ENCODE measurements at regions not wholly inside any gene's neighbourhood (a gene's known extent, or its start where the extent isn't known, plus 50 kb on each side); places are given as distances from the start of the nearest gene placed in this dataset.

DNA sequence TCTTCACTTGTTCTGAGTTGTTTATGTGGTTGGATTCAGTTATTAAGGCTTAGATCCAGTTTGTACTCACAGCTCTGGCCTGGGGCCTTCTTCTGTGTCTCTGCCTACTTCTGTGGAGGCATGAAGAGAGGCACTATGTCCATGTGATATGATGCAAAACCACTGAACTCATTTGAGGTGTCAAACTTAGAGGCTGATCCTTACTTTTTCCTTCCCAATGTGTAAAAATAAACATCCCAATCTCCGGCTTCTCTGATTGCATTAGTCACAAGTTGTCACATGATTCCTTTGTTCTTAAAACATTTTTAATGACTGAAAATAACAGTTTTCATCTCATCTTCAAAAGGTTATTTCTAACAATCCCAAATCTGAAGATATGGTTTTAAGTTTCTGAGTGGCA is 276.0 kb upstream of the RGMB start:
- in situ Hi-C loops (cut with HindIII; ENCODE audit: low pct_unique_long_range_greater_than_20kb, low sequenced_read_pairs): no loop called here
- peak; percentile 74 for DNase-seq (ENCODE audit: low read depth, low spot score)

DNA sequence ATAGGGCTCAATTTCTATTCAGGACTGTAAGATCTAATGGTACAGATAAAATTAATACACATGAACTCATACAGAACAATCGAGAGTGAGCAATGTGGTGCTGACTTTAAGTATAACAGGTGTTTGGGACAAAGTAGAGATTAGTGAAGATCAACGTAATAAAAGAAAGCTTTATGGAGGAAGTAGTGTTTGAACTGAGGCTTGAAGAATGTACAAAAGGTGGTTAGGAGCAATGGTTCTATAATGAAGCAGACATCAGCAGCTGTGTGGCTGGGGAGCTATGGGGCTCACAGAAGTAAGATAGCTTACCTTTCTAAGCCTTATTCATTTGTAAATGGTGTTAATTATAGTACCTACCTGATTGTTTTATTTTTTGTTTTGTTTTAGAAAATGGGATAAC is 275.4 kb upstream of the RGMB start:
- in situ Hi-C loops (cut with HindIII; ENCODE audit: low pct_unique_long_range_greater_than_20kb, low sequenced_read_pairs): no loop called here
- no peak for DNase-seq (ENCODE audit: low read depth, low spot score)

DNA sequence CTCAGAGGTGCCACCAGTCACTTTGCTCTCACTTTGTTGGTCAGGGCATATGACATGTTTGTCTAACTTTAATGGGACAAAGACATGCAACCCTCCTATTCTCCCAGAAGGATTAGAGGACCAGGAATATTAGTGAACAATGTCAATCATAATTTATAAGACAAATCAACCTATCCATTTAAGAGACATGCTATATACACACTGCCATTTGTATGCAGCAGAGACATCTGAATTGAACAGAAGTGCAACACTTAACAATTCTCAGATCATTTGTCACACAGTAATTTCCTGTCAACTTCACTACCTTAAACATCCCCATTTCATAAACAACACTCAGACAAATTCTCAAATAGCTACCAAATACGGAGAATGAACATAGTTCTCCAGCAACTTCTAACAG is 273.6 kb upstream of the RGMB start:
- DNase-seq (ENCODE audit: low read depth, low spot score): no peak
- in situ Hi-C loops (cut with HindIII; ENCODE audit: low pct_unique_long_range_greater_than_20kb, low sequenced_read_pairs): no loop called here

DNA sequence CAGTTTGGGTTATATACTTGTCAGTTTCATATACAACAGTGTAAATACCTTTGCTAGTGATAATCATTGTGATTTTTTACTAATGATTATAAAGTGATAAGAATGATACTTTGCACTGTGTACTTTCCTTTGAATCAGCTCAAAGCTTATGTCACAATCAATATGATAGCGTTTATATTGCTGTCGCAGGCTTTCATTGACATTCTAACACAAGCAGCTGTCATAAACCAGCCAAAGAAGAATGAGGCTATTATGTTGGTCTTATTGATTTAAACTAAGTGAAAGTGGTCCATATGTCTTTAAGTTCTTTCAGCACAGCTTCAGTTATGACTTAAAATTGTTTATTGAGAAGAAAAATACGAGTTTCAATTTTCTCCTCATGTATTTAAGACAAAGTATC is 272.7 kb upstream of the RGMB start:
- in situ Hi-C loops (cut with HindIII; ENCODE audit: low pct_unique_long_range_greater_than_20kb, low sequenced_read_pairs): no loop called here
- peak; percentile 29 for DNase-seq (ENCODE audit: low read depth, low spot score)

DNA sequence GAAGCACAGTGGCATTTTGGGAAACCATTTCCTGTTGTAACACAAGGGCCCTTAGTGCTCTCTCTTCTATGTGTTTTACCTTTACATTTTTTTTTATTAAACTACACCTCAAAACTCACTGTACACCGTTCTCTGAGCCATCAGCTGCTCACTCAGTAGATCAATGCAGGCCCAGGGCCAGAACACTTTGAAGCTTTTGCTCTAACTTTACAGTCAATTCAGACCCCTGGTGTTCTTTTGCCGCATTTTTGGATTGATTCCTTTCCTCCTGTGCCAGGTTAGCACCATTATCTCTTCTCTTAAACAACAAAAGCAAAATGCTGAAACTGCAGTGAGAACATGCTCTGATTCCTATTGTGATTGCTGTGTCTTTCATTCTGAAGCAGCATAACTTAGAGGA is 269.8 kb upstream of the RGMB start:
- DNase-seq (ENCODE audit: low read depth, low spot score): no peak
- in situ Hi-C loops (cut with HindIII; ENCODE audit: low pct_unique_long_range_greater_than_20kb, low sequenced_read_pairs): no loop called here

DNA sequence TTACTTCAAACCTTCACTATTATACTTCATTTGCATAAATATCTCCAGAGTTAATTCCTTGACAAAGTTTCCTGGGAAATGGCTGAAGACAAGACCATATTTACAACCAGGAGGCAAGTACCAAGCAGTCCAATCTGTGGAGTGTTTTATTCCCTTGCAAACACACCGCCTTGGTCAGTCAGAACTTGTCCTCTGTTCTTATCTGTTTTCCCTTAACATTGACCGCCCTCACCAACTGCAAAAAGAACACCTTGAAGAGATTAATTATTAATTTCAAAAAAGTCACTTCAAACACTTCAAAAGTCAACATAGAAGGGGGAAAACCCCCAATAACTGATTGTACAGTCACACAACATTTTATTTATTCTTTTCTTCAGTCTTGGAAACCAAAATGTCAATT is 269.0 kb upstream of the RGMB start:
- in situ Hi-C loops (cut with HindIII; ENCODE audit: low pct_unique_long_range_greater_than_20kb, low sequenced_read_pairs): no loop called here
- no peak for DNase-seq (ENCODE audit: low read depth, low spot score)

DNA sequence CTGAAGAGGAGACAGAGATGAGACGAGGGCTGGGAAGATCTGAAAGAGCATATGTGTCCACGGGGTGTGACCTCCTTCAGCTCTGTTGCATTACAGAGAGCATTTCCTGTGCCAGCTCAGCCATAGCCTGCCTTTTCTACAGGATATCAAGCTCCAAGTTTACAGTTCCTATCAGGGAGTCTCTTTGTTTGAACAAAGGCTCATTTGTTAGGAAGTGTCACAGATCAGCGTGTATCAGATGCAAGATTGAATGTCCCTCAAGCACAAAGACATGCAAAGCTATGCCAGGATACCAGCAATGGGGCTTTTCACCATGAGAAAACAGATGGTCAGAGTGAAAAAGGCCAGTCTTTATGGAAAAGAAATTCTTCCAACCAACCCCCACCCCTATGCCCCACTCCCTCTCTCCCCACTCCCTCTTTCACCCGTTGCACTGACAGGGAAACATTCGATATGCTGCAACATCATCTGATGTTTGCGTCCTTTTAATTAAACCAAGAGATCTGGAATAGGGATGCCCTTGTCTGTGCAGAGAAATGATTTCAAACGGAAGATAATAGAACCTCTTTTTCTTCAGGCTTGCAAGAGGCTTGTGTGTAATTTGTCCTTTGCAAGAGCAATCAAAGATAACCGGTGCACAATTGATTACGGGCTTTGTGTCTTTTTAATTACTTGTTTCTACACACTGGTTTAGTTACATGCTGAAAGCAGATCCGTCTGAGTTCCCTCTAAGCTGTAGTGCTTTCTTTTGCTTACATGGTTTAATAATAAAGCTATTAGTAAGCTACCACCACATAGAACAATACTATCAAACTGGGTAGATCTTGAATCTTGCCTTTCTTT is 263.1 kb upstream of the RGMB start:
- peak; percentile 95 for DNase-seq (ENCODE audit: low read depth, low spot score)
- in situ Hi-C loops (cut with HindIII; ENCODE audit: low pct_unique_long_range_greater_than_20kb, low sequenced_read_pairs): no loop called here

DNA sequence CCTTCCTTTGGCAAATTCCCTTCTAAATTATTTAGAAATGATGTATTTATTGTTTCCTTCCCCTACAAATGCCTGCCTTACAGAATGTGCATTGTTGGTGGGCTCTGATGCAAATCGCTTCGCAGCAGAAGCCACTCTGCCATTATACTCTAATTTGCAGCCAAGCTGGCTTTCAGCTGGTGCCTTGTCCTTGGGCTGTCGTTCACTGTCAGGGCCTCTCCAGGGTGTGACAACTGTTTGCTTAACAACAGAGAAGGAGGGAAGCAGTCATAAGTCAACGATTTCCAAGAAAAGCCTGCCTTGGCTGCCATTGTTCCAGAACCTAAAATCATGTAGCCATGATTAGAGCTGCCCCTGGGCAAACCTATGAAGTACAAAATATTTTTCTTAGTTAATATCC is 260.1 kb upstream of the RGMB start:
- DNase-seq (ENCODE audit: low read depth, low spot score): no peak
- in situ Hi-C loops (cut with HindIII; ENCODE audit: low pct_unique_long_range_greater_than_20kb, low sequenced_read_pairs): no loop called here

DNA sequence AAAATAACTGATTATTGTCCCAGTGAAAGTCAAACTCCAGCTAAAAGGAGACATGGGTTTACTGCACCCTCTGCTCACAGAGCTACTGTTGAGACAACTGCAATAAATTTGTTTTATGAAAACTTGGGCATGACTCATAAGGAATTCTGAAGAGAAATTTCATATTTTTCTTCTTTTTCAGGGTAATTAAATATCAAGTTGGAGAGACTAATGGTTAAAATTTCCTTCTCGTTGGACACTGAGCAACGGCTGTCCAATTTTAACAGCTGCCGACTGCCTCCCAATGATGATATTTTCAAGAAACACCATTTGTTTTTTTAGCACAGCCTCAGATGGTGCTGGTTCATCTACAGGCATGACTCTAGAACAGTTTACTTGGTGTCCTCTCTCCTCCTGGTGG is 259.2 kb upstream of the RGMB start:
- in situ Hi-C loops (cut with HindIII; ENCODE audit: low pct_unique_long_range_greater_than_20kb, low sequenced_read_pairs): no loop called here
- DNase-seq (ENCODE audit: low read depth, low spot score): no peak

DNA sequence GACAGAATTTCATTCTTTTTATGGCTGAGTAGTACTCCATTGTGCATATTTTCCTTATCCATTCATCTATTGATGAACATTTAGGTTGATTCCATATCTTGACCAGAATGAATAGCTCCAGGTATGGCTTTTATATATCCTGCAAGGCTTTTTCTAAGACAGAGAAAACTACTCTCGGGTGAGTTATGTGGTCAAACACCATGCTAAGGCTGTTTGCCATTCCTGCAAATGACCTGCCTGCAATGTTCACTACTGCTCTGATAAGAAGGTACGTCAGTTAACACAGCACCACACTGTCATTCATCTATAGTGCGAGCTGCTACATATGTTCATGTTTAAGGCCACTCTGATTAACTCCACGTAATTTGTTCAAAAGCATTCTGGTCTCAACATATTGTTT is 256.8 kb upstream of the RGMB start:
- no peak for DNase-seq (ENCODE audit: low read depth, low spot score)
- in situ Hi-C loops (cut with HindIII; ENCODE audit: low pct_unique_long_range_greater_than_20kb, low sequenced_read_pairs): no loop called here

DNA sequence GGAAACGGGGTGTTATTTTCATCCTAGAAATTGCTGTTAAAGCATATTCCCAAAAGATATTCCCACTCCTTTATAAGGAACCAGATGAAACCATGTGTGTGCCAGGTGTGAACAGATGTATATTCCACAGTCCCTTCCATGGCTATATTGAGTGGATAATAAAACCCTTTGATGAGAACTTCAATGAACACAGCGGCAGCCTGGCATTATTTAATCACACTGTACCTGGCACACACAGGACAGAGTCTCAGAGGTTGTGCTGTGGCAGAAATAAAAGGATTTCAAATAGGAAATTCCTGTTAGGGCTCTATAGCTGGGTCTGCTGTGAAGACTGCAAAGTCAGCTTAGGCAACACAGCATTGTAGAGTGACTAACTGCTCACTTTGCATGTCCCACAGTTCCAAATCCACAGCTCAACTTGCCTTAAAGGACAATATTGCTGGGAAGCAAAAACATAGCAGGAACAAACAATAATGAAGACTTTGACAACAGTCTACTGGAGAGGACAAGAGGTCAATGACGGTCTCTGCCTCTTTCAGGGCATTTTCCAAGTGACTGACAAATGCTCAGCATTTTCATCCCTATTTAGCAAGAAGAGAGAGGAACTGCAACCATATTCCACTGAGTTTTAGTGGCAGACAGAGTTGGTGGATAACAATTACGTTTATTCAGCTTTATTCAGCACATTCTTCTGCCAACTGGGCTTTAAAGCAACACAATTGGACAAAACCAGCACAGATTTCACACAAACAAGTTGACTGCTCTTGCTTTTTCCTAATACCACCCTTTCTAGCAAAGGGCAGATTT is 255.7 kb upstream of the RGMB start:
- in situ Hi-C loops (cut with HindIII; ENCODE audit: low pct_unique_long_range_greater_than_20kb, low sequenced_read_pairs): no loop called here
- no peak for DNase-seq (ENCODE audit: low read depth, low spot score)

DNA sequence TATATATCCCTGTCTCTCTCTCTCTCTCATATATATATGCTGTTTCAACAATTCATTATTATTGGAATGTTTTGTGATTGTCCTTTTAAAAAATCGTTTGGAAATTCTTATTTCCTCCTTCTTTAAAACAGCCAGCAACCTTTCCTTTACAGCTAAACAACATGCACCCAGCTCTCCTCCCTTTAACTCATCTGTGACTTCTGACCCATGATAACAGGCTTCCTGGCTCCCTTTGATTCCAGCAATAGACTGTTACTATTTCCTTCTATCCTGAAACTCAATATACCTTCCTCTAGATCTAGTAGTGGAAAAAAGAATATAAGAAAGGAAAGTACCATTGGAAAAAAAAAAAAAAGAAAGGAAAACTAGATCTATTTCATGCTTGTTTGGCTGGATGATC is 254.7 kb upstream of the RGMB start:
- no peak for DNase-seq (ENCODE audit: low read depth, low spot score)
- in situ Hi-C loops (cut with HindIII; ENCODE audit: low pct_unique_long_range_greater_than_20kb, low sequenced_read_pairs): no loop called here

DNA sequence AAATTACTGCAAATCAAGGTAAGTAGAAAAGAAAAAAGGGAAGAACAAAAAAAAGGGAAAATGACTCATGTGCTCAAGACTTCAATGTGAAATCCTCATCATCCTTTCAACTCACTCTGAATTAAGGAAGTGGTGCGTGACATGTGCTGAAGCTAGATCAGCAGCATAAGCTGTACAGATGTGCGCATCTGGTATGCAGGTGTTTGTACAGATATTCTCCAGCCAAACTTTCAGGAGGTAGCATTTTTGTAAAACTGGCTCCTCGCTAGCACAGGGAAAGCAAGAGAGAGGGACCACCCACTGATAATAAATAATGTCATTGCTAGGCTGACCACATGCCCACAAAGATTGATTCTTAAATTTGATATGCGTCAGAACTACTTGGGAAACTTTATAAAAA is 253.9 kb upstream of the RGMB start:
- DNase-seq (ENCODE audit: low read depth, low spot score): no peak
- in situ Hi-C loops (cut with HindIII; ENCODE audit: low pct_unique_long_range_greater_than_20kb, low sequenced_read_pairs): no loop called here

DNA sequence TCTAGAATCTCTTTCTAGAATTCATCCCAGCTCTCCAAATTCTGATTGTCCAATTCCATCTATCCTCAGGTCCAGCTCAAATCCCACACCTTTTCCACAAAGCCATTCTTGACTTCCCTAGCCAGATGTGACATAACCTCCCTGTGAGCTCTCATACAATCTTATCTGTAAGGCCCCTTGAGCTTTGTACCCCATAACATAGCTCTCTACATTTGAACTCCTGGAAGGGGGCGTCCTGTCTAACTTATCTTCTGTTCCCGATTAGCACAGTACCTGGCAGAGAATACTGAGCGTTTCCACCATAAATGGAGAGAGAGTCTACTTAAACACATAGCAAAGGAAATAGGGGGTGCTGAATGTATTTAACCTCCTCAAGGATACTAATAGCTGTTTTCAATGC is 251.6 kb upstream of the RGMB start:
- in situ Hi-C loops (cut with HindIII; ENCODE audit: low pct_unique_long_range_greater_than_20kb, low sequenced_read_pairs): no loop called here

DNA sequence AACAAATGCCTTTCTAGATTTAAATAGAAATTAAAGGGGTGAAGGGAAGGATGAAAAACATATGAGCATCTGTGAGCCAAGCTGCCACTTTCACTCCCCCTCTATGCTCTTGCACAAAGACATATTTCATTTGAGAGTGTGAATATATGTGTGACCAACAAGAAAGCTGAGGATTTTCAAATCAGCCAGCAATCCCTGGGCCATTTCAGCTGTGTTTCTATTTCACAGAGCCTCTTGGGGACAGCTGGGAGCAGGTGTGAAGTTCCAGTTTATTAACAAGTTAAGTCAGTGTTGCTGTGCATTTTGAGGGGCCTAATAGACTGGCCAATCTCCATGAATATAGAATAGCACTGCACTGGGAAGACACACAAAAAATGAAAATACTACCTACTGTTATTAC is 248.7 kb upstream of the RGMB start:
- in situ Hi-C loops (cut with HindIII; ENCODE audit: low pct_unique_long_range_greater_than_20kb, low sequenced_read_pairs): no loop called here
- DNase-seq (ENCODE audit: low read depth, low spot score): no peak

More for the DNA sequence above, 251.6 kb upstream of the RGMB start:
- no peak for DNase-seq (ENCODE audit: low read depth, low spot score)

DNA sequence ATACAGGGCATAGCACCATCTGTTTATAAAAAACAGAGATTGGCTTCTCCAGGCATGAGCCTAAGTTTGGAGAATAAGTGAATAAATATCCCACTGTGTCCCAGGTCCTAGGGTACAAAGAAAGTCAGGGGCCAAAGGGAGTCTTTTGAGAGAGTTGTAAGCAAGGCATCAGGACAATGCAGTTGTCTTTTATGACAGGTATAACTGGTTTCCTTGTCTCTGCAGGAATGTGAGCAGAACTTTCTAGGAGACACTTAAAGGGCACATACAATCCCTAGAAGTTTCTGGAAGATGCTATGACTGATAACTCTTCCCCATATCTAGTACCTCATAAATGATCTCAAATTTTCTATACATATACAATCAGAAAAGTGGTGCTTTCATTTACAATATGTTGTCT is 245.6 kb upstream of the RGMB start:
- DNase-seq (ENCODE audit: low read depth, low spot score): no peak
- in situ Hi-C loops (cut with HindIII; ENCODE audit: low pct_unique_long_range_greater_than_20kb, low sequenced_read_pairs): no loop called here

DNA sequence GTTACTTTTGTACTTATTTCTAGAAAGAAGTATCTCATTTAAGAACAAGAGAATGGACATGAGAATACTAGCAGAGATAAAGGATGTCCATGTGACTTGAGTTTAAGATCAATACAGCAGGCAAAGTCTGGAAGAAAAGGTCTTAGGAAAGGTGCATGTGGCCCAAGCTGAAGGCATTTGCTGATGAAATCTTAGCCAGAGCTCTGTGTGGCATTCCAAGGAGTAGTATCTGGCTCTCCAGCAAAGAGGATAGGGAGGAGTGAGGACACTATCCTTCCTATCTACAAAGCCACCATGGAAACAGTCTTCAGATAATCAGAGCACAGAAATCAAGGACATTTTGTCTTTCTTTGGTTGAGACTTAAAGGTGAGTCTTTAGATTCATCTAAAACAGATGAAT is 244.1 kb upstream of the RGMB start:
- no peak for DNase-seq (ENCODE audit: low read depth, low spot score)
- in situ Hi-C loops (cut with HindIII; ENCODE audit: low pct_unique_long_range_greater_than_20kb, low sequenced_read_pairs): no loop called here

DNA sequence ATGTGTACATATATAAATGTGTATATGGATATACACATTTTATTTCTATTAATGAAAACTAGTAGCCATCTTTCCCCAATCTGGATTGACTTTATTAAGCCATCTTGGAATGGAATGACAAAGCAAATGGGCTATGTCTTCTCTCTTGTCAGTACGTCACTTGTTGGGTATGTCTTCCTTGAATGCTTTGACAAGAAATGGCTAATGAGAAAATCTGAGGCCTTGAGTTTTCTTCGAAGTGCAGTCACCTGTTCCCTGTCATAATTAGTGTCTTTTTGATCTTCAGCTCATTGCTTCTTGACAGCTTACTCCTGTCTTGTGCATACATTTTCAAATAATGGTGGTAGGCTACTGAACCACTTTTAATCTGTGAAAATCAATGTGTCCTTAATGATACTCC is 243.2 kb upstream of the RGMB start:
- no peak for DNase-seq (ENCODE audit: low read depth, low spot score)
- in situ Hi-C loops (cut with HindIII; ENCODE audit: low pct_unique_long_range_greater_than_20kb, low sequenced_read_pairs): no loop called here

DNA sequence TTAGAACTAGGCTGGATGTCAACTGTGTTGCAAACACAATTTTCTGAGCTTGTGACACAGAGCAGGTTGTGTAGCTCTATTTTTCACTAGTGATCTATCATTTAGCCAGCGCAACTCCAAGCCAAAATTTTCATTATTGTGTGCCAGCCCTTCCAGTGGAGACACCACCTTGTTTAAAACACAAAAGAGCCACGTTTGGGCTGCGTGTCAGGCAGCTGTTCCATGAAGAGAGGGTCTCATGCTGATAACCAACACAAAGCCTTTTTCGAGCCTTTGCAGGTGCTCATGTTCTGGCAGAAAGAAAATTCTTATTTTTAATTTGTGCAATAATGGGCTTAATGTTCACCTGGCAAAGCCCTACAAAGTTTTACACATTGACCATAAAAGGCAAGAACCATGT is 237.6 kb upstream of the RGMB start:
- in situ Hi-C loops (cut with HindIII; ENCODE audit: low pct_unique_long_range_greater_than_20kb, low sequenced_read_pairs): no loop called here
- DNase-seq (ENCODE audit: low read depth, low spot score): no peak

Measured in SK-MEL-5 (cell line).